Endothelial cell of umbilical vein (primary cell): ENCODE measurements at regions not wholly inside any gene's neighbourhood (a gene's known extent, or its start where the extent isn't known, plus 50 kb on each side); places are given as distances from the start of the nearest gene placed in this dataset.

Experiments used
- BruUV-seq: library from RNA; stranded (reverse); fragments of 400-500 nt; replicated peaks from 2 replicates; lab custom pipeline; 2021; lab: Mats Ljungman, UMichigan
- CTCF ChIA-PET: fragments of 300-600, 350-600 bp; sonication (Branson Sonifier 250); formaldehyde crosslinking; loops from one replicate; lab custom pipeline; 2021; ENCODE audit warnings: antibody characterized with exemption, inconsistent platforms; lab: Charles Lee
- POLR2A ChIA-PET: fragments of 300-600, 350-600 bp; sonication (Branson Sonifier 250); formaldehyde crosslinking; loops from one replicate; lab custom pipeline; 2021; ENCODE audit warnings: antibody characterized with exemption, inconsistent platforms; lab: Charles Lee
- DNase-seq: peaks from one replicate; pipeline ENCODE4 v3.0.0-alpha.2; 2011; ENCODE audit warnings: low read depth, low spot score
- FAIRE-seq: peaks from 2 replicates; lab custom pipeline; 2011; peaks lifted over from hg19 to GRCh38; lab: Jason Lieb, UNC
- H2AFZ ChIP-seq: 2 replicates; pipeline ENCODE4 v1.6.0; 2012; ENCODE audit warnings: low read depth, low read length, control low read depth, inconsistent platforms
- H3K27ac ChIP-seq: 2 replicates; pipeline ENCODE4 v1.5.1; 2011; ENCODE audit warnings: low read depth, mild to moderate bottlenecking, control low read depth, low read length, moderate library complexity; ENCODE audit not compliant: insufficient read depth
- H3K27me3 ChIP-seq, 2 experiments: 2 replicates each; pipeline versions ENCODE4 v1.6.0 to v1.6.1; 2011; ENCODE audit warnings: low read length in 2 of 2, mixed read lengths in 1 of 2; ENCODE audit not compliant: control insufficient read depth in 2 of 2, insufficient read depth in 2 of 2
- H3K36me3 ChIP-seq, 2 experiments: 2 replicates in 1 of 2; 3 replicates in 1 of 2; pipeline ENCODE4 v1.5.1; 2011; ENCODE audit warnings: low read length in 2 of 2, mild to moderate bottlenecking in 1 of 2, moderate library complexity in 1 of 2; ENCODE audit not compliant: control insufficient read depth in 2 of 2, insufficient read depth in 2 of 2; ENCODE audit errors: extremely low read depth in 1 of 2
- H3K4me1 ChIP-seq: 3 replicates; pipeline ENCODE4 v1.5.1; 2011; ENCODE audit warnings: mild to moderate bottlenecking, low read length; ENCODE audit not compliant: control insufficient read depth, insufficient read depth; ENCODE audit errors: extremely low read depth
- H3K4me2 ChIP-seq: 2 replicates; pipeline ENCODE4 v1.6.1; 2011; ENCODE audit warnings: low read length, control low read depth, mixed read lengths; ENCODE audit not compliant: insufficient read depth
- H3K4me3 ChIP-seq, 3 experiments: fragments of 200-600 bp in 1 of 3; sonication (generic), shearing (Covaris generic) in 1 of 3; replicated peaks in 1 of 3; 2 replicates each; pipeline ENCODE4 v1.5.1; 2011 to 2016; ENCODE audit warnings: control low read depth in 3 of 3, low read length in 3 of 3, mild to moderate bottlenecking in 2 of 3, inconsistent platforms in 1 of 3, low read depth in 1 of 3, moderate library complexity in 1 of 3; ENCODE audit not compliant: insufficient read depth in 1 of 3
- H3K79me2 ChIP-seq: 2 replicates; pipeline ENCODE4 v1.6.0; 2012; ENCODE audit warnings: low read length, inconsistent platforms; ENCODE audit not compliant: control insufficient read depth, insufficient read depth
- H3K9ac ChIP-seq: replicated peaks from 2 replicates; pipeline ENCODE3; 2011; ENCODE audit warnings: low read length, control low read depth; ENCODE audit not compliant: insufficient read depth; ENCODE audit errors: extremely low read depth
- H3K9me1 ChIP-seq: replicated peaks from 3 replicates; pipeline ENCODE4 v1.6.0; 2011; ENCODE audit warnings: mild to moderate bottlenecking, low read length; ENCODE audit not compliant: control insufficient read depth, insufficient read depth; ENCODE audit errors: extremely low read depth
- H3K9me3 ChIP-seq: replicated peaks from 2 replicates; pipeline ENCODE4 v1.5.1; 2012; ENCODE audit warnings: low read length, inconsistent platforms; ENCODE audit not compliant: control insufficient read depth, insufficient read depth
- H4K20me1 ChIP-seq: replicated peaks from 2 replicates; pipeline ENCODE3; 2011; ENCODE audit warnings: mild to moderate bottlenecking, low read length; ENCODE audit not compliant: control insufficient read depth, insufficient read depth; ENCODE audit errors: extremely low read depth
- CTCF ChIP-seq, 2 donors: IDR thresholded peaks; 1 replicate in 1 of 2; 2 replicates in 1 of 2; pipeline ENCODE4 v1.5.1; 2011; ENCODE audit warnings: low read length in 2 of 2, mild to moderate bottlenecking in 2 of 2, moderate library complexity in 2 of 2, control low read depth in 1 of 2, inconsistent platforms in 1 of 2, low read depth in 1 of 2; ENCODE audit not compliant: insufficient read depth in 1 of 2; ENCODE audit errors: extremely low read depth in 1 of 2
- EZH2 ChIP-seq: IDR thresholded peaks from 2 replicates; pipeline ENCODE4 v1.6.1; 2012; ENCODE audit warnings: borderline replicate concordance, low read depth, mild to moderate bottlenecking, moderate library complexity, low read length, inconsistent platforms; ENCODE audit not compliant: severe bottlenecking
- FOS ChIP-seq: IDR thresholded peaks from 2 replicates; pipeline ENCODE4 v1.6.1; 2011; ENCODE audit warnings: mild to moderate bottlenecking, low read length, moderate library complexity, borderline replicate concordance; ENCODE audit not compliant: insufficient read depth
- GATA2 ChIP-seq: IDR thresholded peaks from 2 replicates; pipeline ENCODE4 v1.7.0; 2011; ENCODE audit warnings: low read depth, mild to moderate bottlenecking, moderate library complexity, mixed read lengths, low read length; ENCODE audit not compliant: insufficient read length, insufficient read depth
- JUN ChIP-seq: IDR thresholded peaks from 2 replicates; pipeline ENCODE4 v1.6.1; 2011; ENCODE audit warnings: borderline replicate concordance, low read depth; ENCODE audit not compliant: insufficient read length, insufficient read depth
- MAX ChIP-seq: IDR thresholded peaks from 2 replicates; pipeline ENCODE4 v1.6.1; 2011; ENCODE audit not compliant: insufficient read depth, insufficient read length
- MYC ChIP-seq: IDR thresholded peaks from one replicate; pipeline ENCODE4 v1.6.1; 2011; ENCODE audit warnings: mild to moderate bottlenecking, low read depth, low read length
- POLR2A ChIP-seq: IDR thresholded peaks from 2 replicates; pipeline ENCODE4 v1.6.1; 2012; ENCODE audit warnings: low read depth, mild to moderate bottlenecking, control low read depth, low read length
- POLR2AphosphoS5 ChIP-seq: IDR thresholded peaks from 2 replicates; pipeline ENCODE4 v1.6.1; 2012; ENCODE audit warnings: low read depth, mild to moderate bottlenecking, control low read depth, low read length, moderate library complexity; ENCODE audit not compliant: insufficient read depth
- dilution Hi-C: fragments of 300-500 bp; cut with MboI; formaldehyde crosslinking; loops from one replicate; pipeline ENCODE4 v1.15.0; 2019; ENCODE audit warnings: low sequenced_read_pairs; ENCODE audit not compliant: extremely low pct_ligation_motif_present
- intact Hi-C: fragments of 100-400 bp; cut with micrococcal nuclease; formaldehyde crosslinking; loops from one replicate; pipeline ENCODE4 v1.10.0; 2022

GRCh38 chr21:34298534-34299167 lies 65.2 kb upstream of the KCNE2 start:
- Histone ChIP-seq H3K9me3 (no peaks in the 10 kb centered on the region), H3K9me1 (no peaks in the 10 kb centered on the region), H2AFZ (no peak overlapping the region), H3K36me3 (no peaks in the 10 kb centered on the region), H3K4me1 (no peaks in the 10 kb centered on the region), H3K9ac (no peak overlapping the region), H3K4me3 (no peak overlapping the region), H3K27ac (no peak overlapping the region), H3K79me2 (no peaks in the 10 kb centered on the region), H3K27me3 (peaks cover 9 to 25% of the 10 kb centered on the region in 2 experiments), H3K4me2 (no peak overlapping the region), H4K20me1 (no peaks in the 10 kb centered on the region)
- DNase-seq (no peak), FAIRE-seq (no peak)
- intact Hi-C loops, result no loop called here
- dilution Hi-C loops, result no loop called here
- ChIA-PET CTCF (no interaction called here), POLR2A (no interaction called here)
- TF ChIP-seq EZH2 (no peak), POLR2AphosphoS5 (no peak), CTCF (IDR thresholded peaks at IDR 0.05; ENCODE audit: extremely low read depth in 1 of 2, insufficient read depth in 1 of 2, low read depth in 1 of 2, low read length in 2 of 2) (no peak), MYC (no peak), FOS (no peak), MAX (no peak), POLR2A (no peak), GATA2 (no peak), JUN (no peak)
- BruUV-seq, result no TSS peak
